ENCODE measurements at regions not wholly inside any gene's neighbourhood (a gene's known extent, or its start where the extent isn't known, plus 50 kb on each side); places are given as distances from the start of the nearest gene placed in this dataset.

DNA sequence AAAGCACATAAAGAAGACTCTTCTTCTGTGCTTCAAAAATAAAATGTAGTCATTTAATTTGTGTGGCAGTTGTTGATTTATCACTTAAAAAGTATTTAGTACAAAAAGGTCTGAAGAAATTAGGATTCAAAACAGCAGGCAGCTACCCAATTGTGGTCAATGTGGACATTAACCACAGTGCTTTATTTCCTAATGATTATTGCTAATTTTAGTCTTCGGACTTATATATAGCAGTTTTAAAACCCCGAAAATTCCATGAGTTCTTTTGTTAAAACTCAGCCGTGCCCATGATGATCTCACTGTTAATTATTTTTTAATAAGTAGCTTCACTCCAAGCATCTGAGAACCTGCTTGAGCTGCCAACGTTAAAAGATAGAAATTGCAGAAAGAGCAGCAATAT is 594.3 kb downstream of the STK39 start:
- TF ChIP-seq, protein P1, sequence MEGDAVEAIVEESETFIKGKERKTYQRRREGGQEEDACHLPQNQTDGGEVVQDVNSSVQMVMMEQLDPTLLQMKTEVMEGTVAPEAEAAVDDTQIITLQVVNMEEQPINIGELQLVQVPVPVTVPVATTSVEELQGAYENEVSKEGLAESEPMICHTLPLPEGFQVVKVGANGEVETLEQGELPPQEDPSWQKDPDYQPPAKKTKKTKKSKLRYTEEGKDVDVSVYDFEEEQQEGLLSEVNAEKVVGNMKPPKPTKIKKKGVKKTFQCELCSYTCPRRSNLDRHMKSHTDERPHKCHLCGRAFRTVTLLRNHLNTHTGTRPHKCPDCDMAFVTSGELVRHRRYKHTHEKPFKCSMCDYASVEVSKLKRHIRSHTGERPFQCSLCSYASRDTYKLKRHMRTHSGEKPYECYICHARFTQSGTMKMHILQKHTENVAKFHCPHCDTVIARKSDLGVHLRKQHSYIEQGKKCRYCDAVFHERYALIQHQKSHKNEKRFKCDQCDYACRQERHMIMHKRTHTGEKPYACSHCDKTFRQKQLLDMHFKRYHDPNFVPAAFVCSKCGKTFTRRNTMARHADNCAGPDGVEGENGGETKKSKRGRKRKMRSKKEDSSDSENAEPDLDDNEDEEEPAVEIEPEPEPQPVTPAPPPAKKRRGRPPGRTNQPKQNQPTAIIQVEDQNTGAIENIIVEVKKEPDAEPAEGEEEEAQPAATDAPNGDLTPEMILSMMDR (IDR thresholded peaks at IDR 0.05), result no peak
- Mint-ChIP-seq H3K9me3 (peaks cover 0 to 9% (median 3%) of the 10 kb centered on the region in 7 donors), H3K27ac (no peak overlapping the region), H3K4me3 (no peak overlapping the region), H3K4me1 (no peaks in the 10 kb centered on the region), H3K27me3 (ENCODE audit: low read depth in 3 of 3) (peaks cover 0 to 8% (median 1%) of the 10 kb centered on the region in 3 donors), H3K36me3 (no peaks in the 10 kb centered on the region)
- Histone ChIP-seq H3K27me3 (ENCODE audit: control insufficient read depth in 2 of 2, insufficient read depth in 2 of 2, low read length in 2 of 2) (no peaks in the 10 kb centered on the region), H2AFZ (ENCODE audit: insufficient read depth, low read depth, low read length, poor library complexity, severe bottlenecking) (no peak overlapping the region), H3K79me2 (ENCODE audit: insufficient read depth, low read length) (no peaks in the 10 kb centered on the region), H3K27ac (ENCODE audit: low read depth in 1 of 2, low read length in 2 of 2) (no peak overlapping the region), H4K20me1 (ENCODE audit: insufficient read depth, low read length) (no peaks in the 10 kb centered on the region), H3K36me3 (replicated peaks in 1 of 2; ENCODE audit: control insufficient read depth in 1 of 2, insufficient read depth in 2 of 2, low read length in 2 of 2) (no peaks in the 10 kb centered on the region), H3K9ac (ENCODE audit: insufficient read depth, low read length, poor library complexity, severe bottlenecking) (no peak overlapping the region), H3K9me3 (replicated peaks in 1 of 2; ENCODE audit: control insufficient read depth in 1 of 2, insufficient read depth in 1 of 2, low read length in 2 of 2) (no peaks in the 10 kb centered on the region), H3K4me2 (replicated peaks; ENCODE audit: extremely low read depth, low read length, poor library complexity, severe bottlenecking) (no peak overlapping the region), H3K4me3 (replicated peaks in 1 of 3; ENCODE audit: low read depth in 2 of 3, low read length in 3 of 3) (no peak overlapping the region), H3K4me1 (ENCODE audit: control insufficient read depth in 1 of 2, insufficient read depth in 2 of 2, low read length in 2 of 2) (no peaks in the 10 kb centered on the region)
- no peak for DNase-seq
- intact Hi-C loops (cut with micrococcal nuclease), result no loop called here
- 62% methylated on average over 2 of the region's 4 CpGs for WGBS (ENCODE audit: insufficient coverage)

DNA sequence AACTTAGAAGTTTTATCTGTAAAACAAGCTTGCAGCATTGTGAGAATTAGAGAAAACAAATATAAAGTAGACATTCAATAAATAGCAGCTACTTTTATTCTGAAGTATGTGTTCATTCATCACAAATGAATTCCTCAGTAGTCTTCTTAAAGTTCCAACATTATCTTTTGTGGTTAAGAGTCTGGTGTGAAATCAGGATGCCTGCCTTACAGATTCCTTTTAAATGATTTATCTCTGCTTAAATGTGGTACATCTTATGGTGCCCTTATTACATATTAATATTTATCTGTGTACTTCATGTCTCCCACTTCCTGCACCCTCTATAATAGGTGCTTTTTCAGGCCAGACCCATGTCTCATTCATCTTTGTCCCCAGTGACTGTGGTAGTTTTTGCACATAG is 595.0 kb downstream of the STK39 start:
- Histone ChIP-seq H3K9ac (ENCODE audit: insufficient read depth, low read length, poor library complexity, severe bottlenecking) (no peak overlapping the region), H2AFZ (ENCODE audit: insufficient read depth, low read depth, low read length, poor library complexity, severe bottlenecking) (no peak overlapping the region), H3K36me3 (replicated peaks in 1 of 2; ENCODE audit: control insufficient read depth in 1 of 2, insufficient read depth in 2 of 2, low read length in 2 of 2) (no peaks in the 10 kb centered on the region), H3K27me3 (ENCODE audit: control insufficient read depth in 2 of 2, insufficient read depth in 2 of 2, low read length in 2 of 2) (no peaks in the 10 kb centered on the region), H3K79me2 (ENCODE audit: insufficient read depth, low read length) (no peaks in the 10 kb centered on the region), H3K4me1 (ENCODE audit: control insufficient read depth in 1 of 2, insufficient read depth in 2 of 2, low read length in 2 of 2) (no peaks in the 10 kb centered on the region), H3K4me3 (replicated peaks in 1 of 3; ENCODE audit: low read depth in 2 of 3, low read length in 3 of 3) (no peak overlapping the region), H3K27ac (ENCODE audit: low read depth in 1 of 2, low read length in 2 of 2) (no peak overlapping the region), H4K20me1 (ENCODE audit: insufficient read depth, low read length) (no peaks in the 10 kb centered on the region), H3K9me3 (replicated peaks in 1 of 2; ENCODE audit: control insufficient read depth in 1 of 2, insufficient read depth in 1 of 2, low read length in 2 of 2) (no peaks in the 10 kb centered on the region), H3K4me2 (replicated peaks; ENCODE audit: extremely low read depth, low read length, poor library complexity, severe bottlenecking) (no peak overlapping the region)
- Mint-ChIP-seq H3K4me1 (no peaks in the 10 kb centered on the region), H3K9me3 (peaks cover 0 to 9% (median 3%) of the 10 kb centered on the region in 7 donors), H3K36me3 (no peaks in the 10 kb centered on the region), H3K27me3 (ENCODE audit: low read depth in 3 of 3) (peaks cover 0 to 8% (median 1%) of the 10 kb centered on the region in 3 donors), H3K27ac (no peak overlapping the region), H3K4me3 (no peak overlapping the region)
- no peak for DNase-seq
- intact Hi-C loops (cut with micrococcal nuclease), result no loop called here
- TF ChIP-seq, protein P1 (IDR thresholded peaks at IDR 0.05), result no peak

Measured in CD14-positive monocyte (primary cell).